KOPT-K1 (cell line): ENCODE measurements at regions not wholly inside any gene's neighbourhood (a gene's known extent, or its start where the extent isn't known, plus 50 kb on each side); places are given as distances from the start of the nearest gene placed in this dataset.

ENCODE experiments used
- H3K27ac ChIP-seq: fragments of 200-600 bp; sonication (generic); 2 replicates; pipeline ENCODE4 v1.5.1; 2016; ENCODE audit warnings: antibody characterized with exemption, mild to moderate bottlenecking, low read depth, low read length; ENCODE audit not compliant: poor library complexity, severe bottlenecking
- H3K36me3 ChIP-seq: fragments of 200-600 bp; sonication (generic); 2 replicates; pipeline ENCODE4 v1.5.1; 2017; ENCODE audit warnings: antibody characterized with exemption, mild to moderate bottlenecking, low read length, moderate library complexity; ENCODE audit not compliant: insufficient read depth
- H3K9me3 ChIP-seq: fragments of 200-600 bp; sonication (generic); 2 replicates; pipeline ENCODE4 v1.5.1; 2017; ENCODE audit warnings: antibody characterized with exemption, low read length, mild to moderate bottlenecking; ENCODE audit not compliant: insufficient read depth, poor library complexity, severe bottlenecking

DNA sequence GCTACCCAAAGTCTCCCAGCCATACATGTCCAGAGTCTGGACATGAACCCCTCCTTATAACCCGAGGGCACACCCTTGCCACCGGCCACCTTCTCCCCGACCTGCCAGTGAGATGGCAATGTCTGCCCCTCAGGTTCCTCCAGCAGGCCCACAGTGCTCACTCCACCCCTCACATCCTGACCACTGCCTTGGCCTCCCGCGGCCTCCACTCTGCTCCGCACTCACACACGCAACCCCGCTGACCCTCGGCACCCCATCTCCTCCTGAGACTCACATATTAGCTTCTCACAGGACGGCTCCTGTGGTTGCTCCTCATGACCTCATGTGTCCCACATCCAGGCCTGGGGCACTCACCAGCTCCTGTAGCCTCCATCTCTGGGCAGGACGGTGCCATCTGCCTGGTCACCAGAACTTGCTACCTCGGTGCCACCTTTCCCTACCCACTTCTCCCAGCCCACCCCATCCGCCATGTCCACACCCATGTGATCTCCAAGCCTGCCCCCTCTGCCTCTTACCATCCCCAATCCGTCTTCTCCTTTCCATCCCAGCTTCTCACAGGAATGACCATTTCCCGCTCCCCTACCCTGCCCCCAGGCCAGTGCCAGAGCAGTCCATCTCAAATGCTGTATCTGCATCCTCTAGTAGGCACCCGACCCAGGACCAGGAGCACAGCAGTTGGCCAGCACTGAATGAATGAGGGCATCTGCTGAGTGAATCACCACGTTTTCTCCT lies 198.6 kb upstream of the DIO3 start:
- Histone ChIP-seq H3K36me3 (no peaks in the 10 kb centered on the region), H3K27ac (no peak overlapping the region), H3K9me3 (no peaks in the 10 kb centered on the region)

DNA sequence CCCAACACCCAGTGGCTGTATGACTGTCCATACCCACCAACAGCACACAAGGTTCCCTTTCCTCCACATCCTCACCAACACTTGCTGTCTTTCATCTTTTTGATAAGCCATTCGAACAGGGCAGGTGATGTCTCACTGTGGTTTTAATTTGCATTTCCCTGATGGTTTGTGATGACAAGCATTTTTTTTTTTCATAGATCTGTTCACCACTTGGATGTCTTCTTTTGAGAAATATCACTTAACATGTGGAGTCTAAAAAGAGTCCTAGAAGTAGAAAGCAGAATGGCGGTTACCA lies 198.1 kb upstream of the DIO3 start:
- Histone ChIP-seq H3K27ac (no peak overlapping the region), H3K9me3 (no peaks in the 10 kb centered on the region), H3K36me3 (no peaks in the 10 kb centered on the region)

DNA sequence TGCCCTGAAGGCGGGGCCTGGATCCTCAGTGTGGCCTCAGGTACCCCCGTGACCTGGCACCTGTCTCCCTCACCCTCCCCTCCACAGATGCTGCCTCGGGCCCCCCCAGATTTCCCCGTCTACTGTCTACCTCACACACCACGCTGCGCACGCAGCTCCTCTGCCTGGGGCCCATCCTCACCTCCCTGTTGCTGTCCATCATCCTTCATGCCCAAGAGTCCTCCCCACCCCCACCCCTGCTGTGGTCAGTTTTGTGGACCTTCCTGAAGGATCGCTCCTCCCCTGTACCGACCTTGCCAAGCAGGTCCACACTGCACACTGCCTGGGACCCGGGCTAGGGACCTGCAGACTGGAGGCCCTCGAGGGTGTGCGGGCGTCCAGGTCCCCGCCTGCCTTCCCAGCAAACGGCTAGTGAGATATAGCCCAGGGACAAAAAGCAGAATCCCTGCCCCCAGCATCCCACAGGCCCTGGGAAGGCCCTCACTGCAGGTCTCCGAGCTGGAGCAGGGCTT lies 197.4 kb upstream of the DIO3 start:
- no peaks in the 10 kb centered on the region for H3K9me3 ChIP-seq
- no peak overlapping the region for H3K27ac ChIP-seq
- no peaks in the 10 kb centered on the region for H3K36me3 ChIP-seq

DNA sequence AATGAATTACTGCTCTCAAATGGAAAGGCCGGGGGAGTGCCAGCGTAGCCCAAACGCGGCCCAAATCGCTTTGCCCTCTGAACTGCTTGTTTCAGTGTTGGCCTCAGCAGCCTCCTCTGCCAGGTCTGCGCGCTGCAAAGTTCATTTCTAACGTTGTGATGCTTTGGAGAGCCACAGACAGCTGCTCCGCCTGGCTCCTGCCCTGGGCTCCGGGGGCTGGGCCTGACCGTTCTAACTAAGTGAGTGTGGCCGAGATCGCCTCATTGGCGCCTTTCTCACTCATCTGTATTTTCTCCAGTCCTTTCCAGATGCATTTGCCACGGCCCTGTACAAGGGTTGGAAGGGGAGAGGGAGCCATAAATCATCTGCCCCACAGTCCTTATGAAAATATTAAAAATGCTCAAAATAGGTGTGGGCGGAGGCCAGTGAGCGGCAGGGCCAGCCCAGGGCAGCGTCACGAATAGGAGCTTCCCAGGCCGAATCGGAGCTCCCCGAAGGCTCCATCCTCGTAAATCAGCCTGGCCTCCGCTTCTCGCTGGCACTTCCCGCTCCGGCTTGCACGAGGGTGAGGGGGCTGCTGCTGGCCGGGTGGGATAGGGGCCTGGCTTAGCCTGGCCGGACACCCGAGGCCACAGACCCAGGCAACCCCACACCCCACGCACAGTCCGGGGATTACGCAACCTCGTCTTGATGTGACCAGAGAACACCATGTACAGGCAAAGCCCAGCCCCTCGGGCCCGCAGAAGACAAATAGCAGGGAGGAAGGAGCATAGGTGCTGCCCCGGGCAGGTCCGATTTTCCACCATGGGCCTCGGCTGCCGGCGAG lies 196.6 kb upstream of the DIO3 start:
- Histone ChIP-seq H3K27ac (no peak overlapping the region), H3K36me3 (no peaks in the 10 kb centered on the region), H3K9me3 (no peaks in the 10 kb centered on the region)

DNA sequence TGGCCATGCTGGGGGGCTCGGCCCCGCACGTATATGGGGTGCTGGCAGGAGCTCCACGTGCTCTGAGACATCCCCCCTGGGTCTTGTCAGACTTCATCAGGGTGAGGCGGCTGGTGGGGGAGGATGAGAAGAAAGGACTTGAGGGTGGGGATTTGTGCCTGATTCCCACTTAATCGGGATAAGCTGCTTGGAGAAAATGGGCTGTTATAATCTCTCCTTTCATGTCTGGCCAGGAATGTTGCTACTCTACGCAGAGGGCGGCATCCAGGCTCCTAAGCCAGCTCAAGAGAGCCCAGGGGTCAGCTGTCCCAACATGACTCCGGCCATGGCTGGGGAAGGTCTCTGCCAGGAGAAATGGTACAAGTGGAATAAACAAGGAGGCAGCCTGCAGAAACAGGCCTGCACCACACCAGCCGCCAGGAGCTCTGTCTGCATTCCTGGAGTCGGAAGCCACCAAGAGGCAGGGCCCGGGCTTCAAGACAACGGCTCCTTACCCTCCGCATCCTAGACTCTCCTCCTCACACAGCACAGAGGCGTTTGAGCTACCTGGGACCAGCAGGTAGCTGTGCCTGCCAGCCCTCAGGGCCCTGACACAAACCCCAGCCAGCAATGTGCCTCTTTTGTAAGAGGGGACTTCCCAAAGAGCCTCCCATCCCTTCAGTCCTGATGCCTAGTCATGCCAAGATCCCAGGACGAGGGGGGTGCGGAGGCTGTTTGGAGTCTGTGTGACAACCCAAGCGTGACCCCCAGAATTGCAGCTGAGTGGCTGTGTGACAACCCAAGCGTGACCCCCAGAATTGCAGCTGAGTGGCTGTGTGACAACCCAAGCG lies 195.8 kb upstream of the DIO3 start:
- H3K27ac ChIP-seq: no peak overlapping the region
- no peaks in the 10 kb centered on the region for H3K36me3 ChIP-seq

DNA sequence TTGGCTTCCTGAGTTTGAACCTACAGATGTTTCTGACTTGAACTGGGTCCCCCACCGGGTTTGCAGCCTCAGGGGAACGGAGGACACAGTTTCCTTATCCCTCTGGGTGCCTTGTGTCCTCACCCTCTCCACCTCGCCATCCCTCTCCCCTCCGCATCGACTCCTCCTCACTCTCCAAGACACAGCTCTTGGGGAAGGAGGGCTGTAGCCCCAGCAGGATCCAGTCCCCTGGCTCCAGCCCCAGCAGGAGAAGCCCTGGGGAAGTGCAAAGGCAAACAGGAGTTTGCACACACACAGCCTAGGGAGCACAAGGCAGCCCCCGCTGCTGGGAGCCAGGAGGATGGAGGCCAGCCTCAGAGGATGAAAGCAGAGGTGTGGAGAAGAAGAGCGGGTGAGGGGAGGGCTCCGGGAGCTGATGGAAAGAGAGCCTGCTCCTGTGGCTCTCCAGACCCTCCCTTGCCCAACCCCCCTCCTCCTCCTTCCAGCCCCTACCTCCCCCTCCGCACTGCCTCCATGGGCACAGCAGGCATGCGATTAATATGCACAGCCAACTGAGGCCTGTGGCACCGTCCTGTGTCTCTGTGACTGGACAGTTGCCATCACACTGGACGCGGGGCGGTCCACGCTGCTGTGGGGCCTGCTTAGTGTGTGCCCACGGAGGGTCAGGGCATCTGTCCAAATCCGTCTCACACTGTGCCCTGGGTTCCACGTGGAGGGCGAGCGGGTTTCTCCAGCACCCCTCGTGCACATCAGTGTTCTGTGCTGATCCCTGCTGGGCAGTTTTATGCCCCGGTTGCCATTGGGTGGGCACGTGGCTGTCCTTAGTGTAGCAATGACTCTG lies 193.7 kb upstream of the DIO3 start:
- no peaks in the 10 kb centered on the region for H3K36me3 ChIP-seq
- no peak overlapping the region for H3K27ac ChIP-seq
- peaks cover 2% of the 10 kb centered on the region for H3K9me3 ChIP-seq

More for the DNA sequence above, 195.8 kb upstream of the DIO3 start:
- H3K9me3 ChIP-seq: no peaks in the 10 kb centered on the region

DNA sequence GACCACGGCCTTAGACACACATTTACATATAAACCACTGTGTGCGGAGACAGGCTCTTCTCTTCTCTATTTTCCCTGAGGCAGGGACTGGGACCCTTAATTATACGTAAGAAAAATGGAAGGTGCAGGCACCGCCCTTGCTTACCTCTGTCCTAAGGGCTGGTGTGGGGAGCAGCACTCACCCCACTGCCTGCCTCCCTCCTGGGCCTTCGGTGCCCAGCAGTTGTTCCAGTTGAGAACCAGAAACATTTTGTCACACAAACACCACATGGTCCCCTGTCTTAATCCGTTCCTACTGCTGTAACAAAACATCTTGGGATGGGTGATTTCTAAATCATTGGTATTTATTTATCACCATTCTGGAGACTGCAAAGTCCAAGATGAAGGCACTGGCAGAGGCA lies 192.7 kb upstream of the DIO3 start:
- no peaks in the 10 kb centered on the region for H3K36me3 ChIP-seq
- H3K27ac ChIP-seq: no peak overlapping the region
- peaks cover 6% of the 10 kb centered on the region for H3K9me3 ChIP-seq

DNA sequence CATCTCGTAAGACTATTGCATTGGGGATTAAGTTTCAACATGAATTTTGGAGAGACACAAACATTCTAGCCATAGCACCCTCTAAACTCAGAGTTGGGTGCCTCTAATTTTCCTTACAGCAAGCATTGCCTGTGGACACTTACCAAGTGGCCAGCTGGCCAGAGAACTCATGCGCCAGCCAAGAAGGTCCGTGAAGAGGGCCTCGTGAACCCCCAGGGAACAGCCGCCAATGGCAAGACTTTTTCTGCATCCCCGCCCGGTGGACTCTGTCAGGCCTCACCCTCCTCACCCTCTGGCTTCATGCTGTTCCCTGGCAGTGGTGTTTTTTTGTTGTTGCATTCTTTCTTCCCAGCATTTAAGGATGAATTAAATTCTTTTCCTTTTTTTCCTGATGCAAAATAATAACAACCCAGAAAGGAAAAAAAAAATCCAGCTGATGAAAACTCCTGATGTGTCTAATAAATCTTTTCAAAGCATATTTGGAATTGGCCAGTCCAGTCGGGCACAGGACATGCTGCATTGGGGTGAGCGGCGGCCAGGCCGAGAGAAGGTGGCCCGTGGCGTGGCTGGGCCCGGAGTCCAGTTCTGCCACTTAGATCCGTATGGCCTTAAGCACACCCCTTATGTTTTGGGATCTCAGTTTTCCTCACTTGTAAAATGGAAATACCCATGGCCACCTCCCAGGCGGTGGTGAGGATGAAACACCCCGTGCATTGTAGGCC lies 191.9 kb upstream of the DIO3 start:
- Histone ChIP-seq H3K9me3 (peaks cover 6% of the 10 kb centered on the region), H3K27ac (no peak overlapping the region), H3K36me3 (no peaks in the 10 kb centered on the region)

DNA sequence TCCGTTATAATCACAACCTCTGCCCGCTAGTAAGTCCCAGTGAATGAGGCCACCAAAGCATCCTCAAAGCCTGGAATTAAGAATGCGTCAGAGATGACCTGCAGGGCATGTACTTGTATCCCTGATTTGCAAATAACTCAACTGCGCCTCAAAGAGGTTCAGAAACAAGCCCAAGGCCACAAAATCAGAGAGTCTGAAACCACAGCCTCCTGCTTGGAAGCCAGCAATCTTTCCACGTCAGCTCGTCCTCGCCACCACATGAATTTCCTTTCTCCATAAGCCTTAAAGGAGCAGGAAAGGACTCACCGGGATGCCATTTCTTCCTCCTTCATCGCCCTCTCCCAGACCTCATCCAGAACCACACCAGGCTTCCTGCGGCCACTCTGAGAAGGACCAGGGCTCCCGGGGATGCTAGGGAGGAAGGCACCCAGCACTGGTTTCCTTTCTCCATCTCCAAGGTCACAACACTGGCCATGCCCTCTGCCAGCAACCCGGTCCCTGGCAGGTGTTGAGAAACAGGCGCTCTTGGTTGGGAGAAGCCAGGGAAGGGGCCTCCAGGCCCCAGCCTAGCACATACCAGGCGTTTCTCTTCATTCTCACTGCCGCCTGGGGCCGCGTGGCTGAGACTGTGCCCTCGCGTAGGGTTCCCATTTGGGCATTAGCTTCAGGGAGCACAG lies 191.2 kb upstream of the DIO3 start:
- Histone ChIP-seq H3K36me3 (no peaks in the 10 kb centered on the region), H3K27ac (no peak overlapping the region), H3K9me3 (peaks cover 6% of the 10 kb centered on the region)

DNA sequence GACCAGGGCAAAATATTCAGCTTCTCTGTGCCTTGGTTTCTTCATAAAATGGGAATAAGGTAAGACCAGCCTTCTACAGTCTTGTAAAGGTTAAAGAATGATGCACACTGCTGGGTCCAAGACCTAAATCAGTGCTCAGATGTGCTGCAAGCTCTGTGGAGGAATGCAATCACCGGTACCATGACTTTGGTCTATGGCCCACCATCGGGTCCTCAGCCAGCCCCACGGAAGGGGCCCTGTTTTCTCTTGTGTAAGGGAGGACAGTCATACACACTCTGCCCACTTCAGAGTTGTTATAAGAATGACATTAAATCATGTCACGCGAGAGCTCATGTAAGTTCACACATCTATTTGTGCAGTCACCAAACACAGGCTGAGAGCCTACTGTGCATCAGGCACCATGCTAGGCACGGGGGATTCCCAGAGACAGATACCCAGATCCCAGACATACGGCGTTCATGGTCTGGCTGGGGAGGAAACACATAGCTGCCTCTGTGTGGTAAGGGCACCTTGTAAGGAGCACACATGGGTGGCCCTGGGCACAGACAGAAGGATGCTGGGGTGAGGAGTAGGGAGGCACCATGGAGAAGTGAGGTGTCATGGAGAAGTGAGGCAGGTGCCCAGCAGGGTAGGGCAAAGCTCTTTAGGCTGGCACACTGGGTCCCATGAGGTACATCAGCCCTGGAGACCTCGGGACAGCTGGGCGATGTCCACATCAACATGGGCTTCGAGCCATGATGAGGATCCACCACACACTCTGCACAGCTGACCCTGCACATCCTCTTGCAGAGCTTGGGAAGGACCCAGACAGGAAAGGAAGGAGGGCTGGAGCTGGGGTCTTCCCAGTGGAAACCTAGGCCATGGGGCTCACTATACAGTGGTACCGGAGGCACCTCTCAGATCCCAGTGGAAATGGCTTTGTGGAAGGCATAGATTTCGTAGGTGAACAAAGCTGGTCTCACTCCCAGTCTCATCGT lies 190.4 kb upstream of the DIO3 start:
- H3K36me3 ChIP-seq: no peaks in the 10 kb centered on the region
- H3K9me3 ChIP-seq: peaks cover 6% of the 10 kb centered on the region
- H3K27ac ChIP-seq: no peak overlapping the region

DNA sequence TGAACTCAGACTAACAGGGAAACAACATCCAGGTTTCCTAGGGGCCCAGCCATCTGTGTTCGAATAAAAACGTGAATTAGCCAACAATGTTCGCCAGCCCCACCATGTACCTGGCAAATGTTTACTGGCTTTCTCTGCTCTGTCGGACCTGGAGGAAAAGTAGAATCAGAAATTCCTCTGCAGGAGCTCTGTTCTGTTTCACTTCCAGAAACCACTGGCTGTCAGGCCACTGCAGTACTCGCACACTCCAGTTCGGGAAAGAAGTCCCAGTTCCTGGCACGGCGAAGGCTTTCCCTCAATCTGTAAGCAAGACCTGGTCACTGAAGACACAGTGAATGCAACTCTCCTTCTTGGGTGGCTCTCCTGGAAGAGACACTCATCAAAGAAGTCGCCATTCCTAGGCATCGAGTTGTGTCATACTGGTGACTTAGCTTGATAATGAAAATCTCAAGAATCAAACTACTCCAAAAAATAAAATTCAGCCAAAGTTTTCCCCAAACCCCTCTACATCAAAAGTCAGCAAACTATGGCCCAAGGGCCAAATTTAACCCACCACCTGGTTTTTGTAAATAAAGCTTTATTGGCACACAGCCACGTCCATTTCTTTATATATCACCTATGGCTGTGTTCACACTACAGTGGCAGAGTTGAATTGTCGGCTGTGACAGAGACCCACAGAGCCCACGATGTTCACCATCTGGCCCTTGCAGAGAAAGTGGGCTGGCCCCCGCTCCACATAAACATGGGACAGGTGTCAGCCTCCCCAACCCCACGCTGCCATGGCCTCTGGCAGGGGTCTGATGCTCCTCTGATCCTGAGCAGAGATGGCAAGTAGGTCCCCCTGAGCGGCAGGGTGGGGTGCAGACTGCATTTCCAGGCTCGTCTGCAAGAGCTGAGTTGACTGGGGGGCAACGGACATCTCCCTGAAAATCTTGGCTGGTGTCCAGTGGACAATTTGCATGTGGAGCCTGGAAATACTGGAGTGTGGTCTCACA lies 189.2 kb upstream of the DIO3 start:
- Histone ChIP-seq H3K9me3 (peaks cover 6% of the 10 kb centered on the region), H3K36me3 (no peaks in the 10 kb centered on the region), H3K27ac (no peak overlapping the region)
